ENCODE measurements at regions not wholly inside any gene's neighbourhood (a gene's known extent, or its start where the extent isn't known, plus 50 kb on each side); places are given as distances from the start of the nearest gene placed in this dataset.

- no peak for TF ChIP-seq ZNF592 (IDR thresholded peaks at IDR 0.05)
- no peak for TF ChIP-seq NR2C1 (IDR thresholded peaks at IDR 0.05)
- TF ChIP-seq RAD21 (IDR thresholded peaks at IDR 0.05; ENCODE audit: insufficient read depth, low read depth, low read length) = no peak
- TF ChIP-seq MXI1 (IDR thresholded peaks at IDR 0.05; ENCODE audit: low read depth, low read length) = no peak
- no peak for TF ChIP-seq MAX (IDR thresholded peaks at IDR 0.05; ENCODE audit: low read depth, low read length)
- no peak for TF ChIP-seq MEF2A (IDR thresholded peaks at IDR 0.05; ENCODE audit: insufficient read depth, low read depth, low read length)
- TF ChIP-seq RCOR1 (conservative IDR thresholded peaks at IDR 0.05; ENCODE audit: low read depth, low read length) = no peak
- TF ChIP-seq STAT3 (IDR thresholded peaks at IDR 0.05; ENCODE audit: low read depth, low read length) = no peak
- TF ChIP-seq RUNX3 (IDR thresholded peaks at IDR 0.05; ENCODE audit: low read length) = no peak
- no peak for TF ChIP-seq YBX1 (IDR thresholded peaks at IDR 0.05)
Measured at GRCh38 chr11:19530505-19530904, 182.1 kb upstream of the NAV2 start (continued).

- BruUV-seq (replicated peaks) = no TSS peak
- no peak for FAIRE-seq
- Histone ChIP-seq H4K20me1 (ENCODE audit: control insufficient read depth, insufficient read depth) (no peaks in the 10 kb centered on the region), H2AFZ (ENCODE audit: control insufficient read depth, low read depth, low read length) (no peak overlapping the region), H3K4me1 (ENCODE audit: control insufficient read depth, insufficient read depth, low read length) (peaks cover 9% of the 10 kb centered on the region), H3K79me2 (ENCODE audit: control insufficient read depth, insufficient read depth, low read length) (no peaks in the 10 kb centered on the region), H3K9me3 (replicated peaks; ENCODE audit: control insufficient read depth, insufficient read depth, low read length) (no peaks in the 10 kb centered on the region), H3K27me3 (replicated peaks in 1 of 2; ENCODE audit: control insufficient read depth in 2 of 2, insufficient read depth in 2 of 2, low read length in 1 of 2) (no peaks in the 10 kb centered on the region), H3K27ac (ENCODE audit: control insufficient read depth, insufficient read depth) (no peak overlapping the region), H3K9ac (ENCODE audit: control insufficient read depth, insufficient read depth, low read length) (no peak overlapping the region), H3K4me2 (ENCODE audit: control insufficient read depth, insufficient read depth) (no peak overlapping the region), H3K4me3 (no peak overlapping the region), H3K36me3 (ENCODE audit: control insufficient read depth in 2 of 2, insufficient read depth in 2 of 2, low read length in 1 of 2) (no peaks in the 10 kb centered on the region)
- ChIA-PET SMC1A (ENCODE audit: uncharacterized antibody, unreplicated experiment) (interaction anchor here (1.8 kb wide), 1 partner anchor 200 kb away, joined by 5 read pairs; no protein-coding TSS in a partner anchor), RAD21 (ENCODE audit: unreplicated experiment) (no interaction called here), POLR2A (no interaction called here), CTCF (no interaction called here)
- intact Hi-C loops (cut with micrococcal nuclease; ENCODE audit: unreplicated experiment) (no loop called here), in situ Hi-C loops (cut with MboI) (no loop called here)
- DNase-seq (ENCODE audit: low read depth, low spot score) = no peak
- WGBS (ENCODE audit: insufficient coverage, insufficient replicate concordance, low lambda C conversion rate, missing lambda C conversion rate) = 25% methylated on average over 2 of the region's 2 CpGs
- ATAC-seq = no peak
- TF ChIP-seq IRF5 (IDR thresholded peaks at IDR 0.05; ENCODE audit: borderline replicate concordance) = no peak
- no peak for TF ChIP-seq SKIL (IDR thresholded peaks at IDR 0.05; ENCODE audit: low read depth, poor library complexity, severe bottlenecking)
- TF ChIP-seq HDAC6 (IDR thresholded peaks at IDR 0.05; ENCODE audit: unreplicated experiment) = no peak
- TF ChIP-seq SP1 (IDR thresholded peaks at IDR 0.05; ENCODE audit: low read depth, low read length) = no peak
- no peak for TF ChIP-seq MTA3 (IDR thresholded peaks at IDR 0.05; ENCODE audit: borderline replicate concordance, low read length)
- TF ChIP-seq TAF1 (IDR thresholded peaks at IDR 0.05; ENCODE audit: borderline replicate concordance, low read depth, low read length) = no peak
- no peak for TF ChIP-seq DPF2 (IDR thresholded peaks at IDR 0.05)
Measured at GRCh38 chr11:19526119-19526518, 186.5 kb upstream of the NAV2 start.

All from GM12878 (cell line).